H9 (cell line): ENCODE measurements at regions not wholly inside any gene's neighbourhood (a gene's known extent, or its start where the extent isn't known, plus 50 kb on each side); places are given as distances from the start of the nearest gene placed in this dataset.

Experiments
- DNase-seq: peaks from one replicate; pipeline ENCODE4 v3.0.0-alpha.2; 2017
- H2AFZ ChIP-seq: one replicate; pipeline ENCODE4 v1.6.1; 2013; ENCODE audit warnings: mild to moderate bottlenecking, low read length, control low read depth, moderate library complexity
- H2AK5ac ChIP-seq: 2 replicates; pipeline ENCODE4 v1.6.1; 2013; ENCODE audit warnings: low read length, control low read depth, mixed read lengths; ENCODE audit not compliant: insufficient read length
- H2BK120ac ChIP-seq: one replicate; pipeline ENCODE4 v1.6.1; 2013; ENCODE audit warnings: low read depth, mild to moderate bottlenecking, low read length, control low read depth, inconsistent platforms; ENCODE audit not compliant: poor library complexity, severe bottlenecking
- H2BK12ac ChIP-seq: 2 replicates; pipeline ENCODE4 v1.6.1; 2013; ENCODE audit warnings: low read length, control low read depth, mixed read lengths, low read depth; ENCODE audit not compliant: insufficient read length
- H2BK15ac ChIP-seq: 2 replicates; pipeline ENCODE4 v1.6.1; 2013; ENCODE audit warnings: low read depth, low read length, control low read depth
- H2BK20ac ChIP-seq: one replicate; pipeline ENCODE4 v1.6.1; 2013; ENCODE audit warnings: low read depth, mild to moderate bottlenecking, low read length, control low read depth, inconsistent platforms; ENCODE audit not compliant: poor library complexity, severe bottlenecking
- H2BK5ac ChIP-seq: 2 replicates; pipeline ENCODE4 v1.6.1; 2013; ENCODE audit warnings: low read length, control low read depth, mixed read lengths; ENCODE audit not compliant: insufficient read length
- H3K14ac ChIP-seq: 2 replicates; pipeline ENCODE4 v1.6.1; 2013; ENCODE audit warnings: low read length, control low read depth; ENCODE audit not compliant: insufficient read depth
- H3K18ac ChIP-seq: 2 replicates; pipeline ENCODE4 v1.6.1; 2013; ENCODE audit warnings: low read depth, mild to moderate bottlenecking, mixed read lengths, low read length, control low read depth; ENCODE audit not compliant: insufficient read length
- H3K23ac ChIP-seq: 2 replicates; pipeline ENCODE4 v1.6.1; 2013; ENCODE audit warnings: low read length, control low read depth, mixed read lengths, low read depth; ENCODE audit not compliant: insufficient read length
- H3K23me2 ChIP-seq: 2 replicates; pipeline ENCODE4 v1.6.1; 2013; ENCODE audit warnings: low read depth, mild to moderate bottlenecking, mixed read lengths, low read length, control low read depth; ENCODE audit not compliant: insufficient read length, poor library complexity, severe bottlenecking
- H3K27ac ChIP-seq: 2 replicates; pipeline ENCODE4 v1.5.1; 2013; ENCODE audit warnings: low read length, control low read depth, mixed read lengths, low read depth; ENCODE audit not compliant: insufficient read length
- H3K27me3 ChIP-seq: 2 replicates; pipeline ENCODE4 v1.6.1; 2013; ENCODE audit warnings: low read length, control low read depth, inconsistent platforms; ENCODE audit not compliant: insufficient read depth
- H3K4ac ChIP-seq: 2 replicates; pipeline ENCODE4 v1.6.1; 2013; ENCODE audit warnings: low read depth, mild to moderate bottlenecking, control low read depth, inconsistent platforms, low read length, moderate library complexity
- H3K4me1 ChIP-seq: 2 replicates; pipeline ENCODE4 v1.6.1; 2013; ENCODE audit warnings: low read length, control low read depth, inconsistent platforms; ENCODE audit not compliant: insufficient read depth
- H3K4me2 ChIP-seq: 2 replicates; pipeline ENCODE4 v1.6.1; 2013; ENCODE audit warnings: low read length, control low read depth, mixed read lengths; ENCODE audit not compliant: insufficient read length, insufficient read depth
- H3K56ac ChIP-seq: 2 replicates; pipeline ENCODE4 v1.6.1; 2013; ENCODE audit warnings: low read depth, mild to moderate bottlenecking, mixed read lengths, low read length, control low read depth; ENCODE audit not compliant: insufficient read length
- H3K79me1 ChIP-seq: 2 replicates; pipeline ENCODE4 v1.6.1; 2013; ENCODE audit warnings: low read depth, mild to moderate bottlenecking, moderate library complexity, low read length, control low read depth, inconsistent platforms; ENCODE audit not compliant: insufficient read depth, poor library complexity, severe bottlenecking
- H3K79me2 ChIP-seq: 2 replicates; pipeline ENCODE4 v1.6.1; 2013; ENCODE audit warnings: low read length, control low read depth, inconsistent platforms; ENCODE audit not compliant: insufficient read depth
- H3K9ac ChIP-seq: 2 replicates; pipeline ENCODE4 v1.6.1; 2013; ENCODE audit warnings: low read length, control low read depth, mixed read lengths; ENCODE audit not compliant: insufficient read length; ENCODE audit errors: extremely low read depth
- H3K9me3 ChIP-seq: one replicate; pipeline ENCODE4 v1.6.1; 2013; ENCODE audit warnings: low read depth, low read length, inconsistent platforms; ENCODE audit not compliant: control insufficient read depth
- H3T11ph ChIP-seq: one replicate; pipeline ENCODE4 v1.6.1; 2013; ENCODE audit warnings: mild to moderate bottlenecking, low read length, control low read depth, inconsistent platforms
- H4K20me1 ChIP-seq: one replicate; pipeline ENCODE4 v1.6.1; 2013; ENCODE audit not compliant: control insufficient read depth, insufficient read length, insufficient read depth
- H4K5ac ChIP-seq: 2 replicates; pipeline ENCODE4 v1.6.1; 2013; ENCODE audit warnings: low read depth, mild to moderate bottlenecking, mixed read lengths, low read length, control low read depth; ENCODE audit not compliant: insufficient read length
- H4K8ac ChIP-seq: replicated peaks from 2 replicates; pipeline ENCODE4 v1.6.1; 2013; ENCODE audit warnings: low read length, control low read depth, mixed read lengths, low read depth; ENCODE audit not compliant: insufficient read length
- H4K91ac ChIP-seq: 2 replicates; pipeline ENCODE4 v1.6.1; 2013; ENCODE audit warnings: low read depth, mild to moderate bottlenecking, moderate library complexity, mixed read lengths, low read length, control low read depth; ENCODE audit not compliant: insufficient read length
- H3K27ac Mint-ChIP-seq, 3 experiments: 2 replicates in 2 of 3; 3 replicates in 1 of 3; pipeline ENCODE4 v1.8.0; 2020 to 2021; ENCODE audit warnings: mixed read lengths in 3 of 3, mild to moderate bottlenecking in 1 of 3, moderate library complexity in 1 of 3
- H3K27me3 Mint-ChIP-seq: 2 replicates; pipeline ENCODE4 v1.8.0; 2021; ENCODE audit warnings: low read depth, mild to moderate bottlenecking, moderate library complexity, mixed read lengths
- H3K36me3 Mint-ChIP-seq, 3 experiments: 2 replicates in 2 of 3; 3 replicates in 1 of 3; pipeline ENCODE4 v1.8.0; 2020 to 2021; ENCODE audit warnings: low read depth in 3 of 3, mixed read lengths in 3 of 3; ENCODE audit not compliant: insufficient read depth in 1 of 3
- H3K4me1 Mint-ChIP-seq, 2 experiments: 2 replicates each; pipeline ENCODE4 v1.8.0; 2020; ENCODE audit warnings: mixed read lengths in 2 of 2
- H3K4me3 Mint-ChIP-seq, 2 experiments: 2 replicates in 1 of 2; 3 replicates in 1 of 2; pipeline ENCODE4 v1.8.0; 2020 to 2021; ENCODE audit warnings: mild to moderate bottlenecking in 2 of 2, mixed read lengths in 2 of 2, moderate library complexity in 1 of 2
- H3K9me3 Mint-ChIP-seq, 2 experiments: 2 replicates in 1 of 2; 3 replicates in 1 of 2; pipeline ENCODE4 v1.8.0; 2020; ENCODE audit warnings: mild to moderate bottlenecking in 2 of 2, mixed read lengths in 2 of 2, moderate library complexity in 1 of 2
- WGBS: extraction: QIAGEN DNeasy Blood & Tissue Kit; methylation state at CpG from one replicate; pipeline ENCODE4 v1.1.7; 2013; ENCODE audit warnings: missing lambda C conversion rate, low lambda C conversion rate, mixed read lengths; ENCODE audit not compliant: insufficient read length; ENCODE audit errors: extremely low coverage; 5-methylcytosine and 5-hydroxymethylcytosine counted together
- TF ChIP-seq, protein P1 (sequence below): fragments of 200-600 bp; sonication (generic); conservative IDR thresholded peaks from 3 replicates; pipeline ENCODE4 v1.8.0; 2021; ENCODE audit warnings: antibody characterized with exemption, mild to moderate bottlenecking

DNA sequence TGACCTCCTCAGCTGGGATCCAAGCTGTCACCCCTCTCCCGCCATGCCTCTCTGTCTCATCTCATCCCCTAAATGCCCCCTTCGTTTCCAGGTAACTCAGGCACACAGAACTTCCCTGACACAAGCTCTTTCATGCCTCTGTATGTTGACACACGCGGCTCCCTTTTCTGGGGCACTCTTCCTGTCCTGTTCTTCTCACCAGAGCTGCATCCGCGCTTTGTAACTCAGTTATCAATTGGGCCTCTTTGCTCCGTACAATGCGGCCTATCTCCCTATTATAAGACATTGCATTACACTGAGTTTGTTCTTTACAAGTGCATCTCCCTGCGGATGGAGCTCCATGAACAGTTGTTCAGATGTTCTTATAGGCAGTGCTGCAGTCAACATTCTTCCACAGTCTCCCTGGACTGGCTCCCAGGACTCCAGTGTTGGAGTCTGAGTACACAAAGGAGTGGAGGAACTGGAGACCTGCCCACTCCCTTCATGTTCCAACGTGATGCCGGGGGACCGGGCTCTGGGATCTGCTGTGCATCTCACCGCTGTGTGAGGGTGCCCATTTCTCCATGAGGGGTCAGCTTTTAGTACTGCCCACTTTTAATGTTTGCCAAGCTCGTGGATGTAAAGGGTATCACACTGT lies 56.9 kb upstream of the TNS3 start:
- no peaks in the 10 kb centered on the region for H3K23me2 ChIP-seq
- Mint-ChIP-seq H3K4me3 (no peak overlapping the region), H3K36me3 (peaks cover 0 to 5% (median 4%) of the 10 kb centered on the region in 3 experiments; a peak in 3 of 7 replicates), H3K27ac (no peak overlapping the region), H3K27me3 (peaks cover 23% of the 10 kb centered on the region), H3K9me3 (peaks cover 6% of the 10 kb centered on the region in 2 experiments), H3K4me1 (peaks cover 27 to 38% of the 10 kb centered on the region in 2 experiments)
- no peak overlapping the region for H3K14ac ChIP-seq
- H3K9me3 ChIP-seq: no peaks in the 10 kb centered on the region
- no CpG with 5 or more reads among the region's 14 CpGs for WGBS
- no peak overlapping the region for H3K9ac ChIP-seq
- no peak overlapping the region for H4K91ac ChIP-seq
- no peak overlapping the region for H3K4ac ChIP-seq
- H4K20me1 ChIP-seq: no peaks in the 10 kb centered on the region
- H4K5ac ChIP-seq: no peak overlapping the region
- no peak overlapping the region for H2BK15ac ChIP-seq
- H4K8ac ChIP-seq: no peak overlapping the region
- H3K27me3 ChIP-seq: no peaks in the 10 kb centered on the region
- H2BK12ac ChIP-seq: no peak overlapping the region
- H3T11ph ChIP-seq: no peak overlapping the region
- H3K4me1 ChIP-seq: peaks cover 3% of the 10 kb centered on the region; the same call in 1 of the 2 replicates
- H3K56ac ChIP-seq: no peak overlapping the region
- no peak overlapping the region for H3K27ac ChIP-seq
- H3K18ac ChIP-seq: no peak overlapping the region
- H2AFZ ChIP-seq: no peak overlapping the region
- TF ChIP-seq, protein P1, sequence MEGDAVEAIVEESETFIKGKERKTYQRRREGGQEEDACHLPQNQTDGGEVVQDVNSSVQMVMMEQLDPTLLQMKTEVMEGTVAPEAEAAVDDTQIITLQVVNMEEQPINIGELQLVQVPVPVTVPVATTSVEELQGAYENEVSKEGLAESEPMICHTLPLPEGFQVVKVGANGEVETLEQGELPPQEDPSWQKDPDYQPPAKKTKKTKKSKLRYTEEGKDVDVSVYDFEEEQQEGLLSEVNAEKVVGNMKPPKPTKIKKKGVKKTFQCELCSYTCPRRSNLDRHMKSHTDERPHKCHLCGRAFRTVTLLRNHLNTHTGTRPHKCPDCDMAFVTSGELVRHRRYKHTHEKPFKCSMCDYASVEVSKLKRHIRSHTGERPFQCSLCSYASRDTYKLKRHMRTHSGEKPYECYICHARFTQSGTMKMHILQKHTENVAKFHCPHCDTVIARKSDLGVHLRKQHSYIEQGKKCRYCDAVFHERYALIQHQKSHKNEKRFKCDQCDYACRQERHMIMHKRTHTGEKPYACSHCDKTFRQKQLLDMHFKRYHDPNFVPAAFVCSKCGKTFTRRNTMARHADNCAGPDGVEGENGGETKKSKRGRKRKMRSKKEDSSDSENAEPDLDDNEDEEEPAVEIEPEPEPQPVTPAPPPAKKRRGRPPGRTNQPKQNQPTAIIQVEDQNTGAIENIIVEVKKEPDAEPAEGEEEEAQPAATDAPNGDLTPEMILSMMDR: no peak
- no peak overlapping the region for H2BK5ac ChIP-seq
- no peaks in the 10 kb centered on the region for H3K79me2 ChIP-seq
- H2BK20ac ChIP-seq: no peak overlapping the region
- no peak overlapping the region for H3K4me2 ChIP-seq
- H2BK120ac ChIP-seq: no peak overlapping the region
- DNase-seq: no peak
- H3K23ac ChIP-seq: no peak overlapping the region
- H2AK5ac ChIP-seq: no peak overlapping the region
- no peaks in the 10 kb centered on the region for H3K79me1 ChIP-seq
